ENCODE measurements at regions not wholly inside any gene's neighbourhood (a gene's known extent, or its start where the extent isn't known, plus 50 kb on each side); places are given as distances from the start of the nearest gene placed in this dataset.

GRCh38 chr7:22588351-22588750 is 88.4 kb upstream of the STEAP1B start:
- no peak for ATAC-seq
- H3K4me3 ChIP-seq (ENCODE audit: low read depth in 2 of 2, low read length in 2 of 2): no peak overlapping the region
- in situ Hi-C loops (cut with HindIII; ENCODE audit: low pct_unique_long_range_greater_than_20kb, low sequenced_read_pairs): no loop called here
- CTCF ChIA-PET: interaction anchor here (0.6 kb wide), 1 partner anchor 50 kb away, joined by 5 read pairs; no protein-coding TSS in a partner anchor
- H3K27me3 ChIP-seq (ENCODE audit: control insufficient read depth, insufficient read depth, low read length): no peaks in the 10 kb centered on the region
- TF ChIP-seq TCF7L2 (IDR thresholded peaks at IDR 0.05; ENCODE audit: low read depth, low read length) (no peak), SIN3A (IDR thresholded peaks at IDR 0.05; ENCODE audit: borderline replicate concordance, insufficient read depth, low read depth, low read length) (no peak), CTCF (IDR thresholded peaks at IDR 0.05) (no peak), REST (IDR thresholded peaks at IDR 0.05; ENCODE audit: insufficient read depth in 1 of 2, low read depth in 2 of 2, low read length in 1 of 2) (no peak), POLR2AphosphoS5 (IDR thresholded peaks at IDR 0.05; ENCODE audit: low read depth, low read length) (no peak)
- no peak overlapping the region for H3K27ac ChIP-seq (ENCODE audit: low read length)
- DNase-seq (ENCODE audit: low read depth, low spot score): no peak
- no peaks in the 10 kb centered on the region for H3K36me3 ChIP-seq (ENCODE audit: control insufficient read depth, insufficient read depth, low read length)
- no peaks in the 10 kb centered on the region; the same call in 1 of the 2 replicates for H3K4me1 ChIP-seq (ENCODE audit: control insufficient read depth, insufficient read depth, low read length)
- no TSS peak for BruUV-seq (replicated peaks)
- intact Hi-C loops (cut with micrococcal nuclease; ENCODE audit: unreplicated experiment): no loop called here
- H3K9me3 ChIP-seq (ENCODE audit: control insufficient read depth, insufficient read depth, low read depth, low read length): no peaks in the 10 kb centered on the region
- POLR2A ChIA-PET: no interaction called here

- H3K27ac ChIP-seq (ENCODE audit: low read length): no peak overlapping the region; the same call in 1 of the 2 replicates
Measured at GRCh38 chr7:22587322-22587721, 87.3 kb upstream of the STEAP1B start.

More at GRCh38 chr7:22587322-22587721, 87.3 kb upstream of the STEAP1B start:
- intact Hi-C loops (cut with micrococcal nuclease; ENCODE audit: unreplicated experiment): no loop called here
- Histone ChIP-seq H3K4me3 (ENCODE audit: low read depth in 2 of 2, low read length in 2 of 2) (no peak overlapping the region), H3K9me3 (ENCODE audit: control insufficient read depth, insufficient read depth, low read depth, low read length) (no peaks in the 10 kb centered on the region), H3K27me3 (ENCODE audit: control insufficient read depth, insufficient read depth, low read length) (no peaks in the 10 kb centered on the region), H3K36me3 (ENCODE audit: control insufficient read depth, insufficient read depth, low read length) (no peaks in the 10 kb centered on the region), H3K4me1 (ENCODE audit: control insufficient read depth, insufficient read depth, low read length) (no peaks in the 10 kb centered on the region; the same call in 1 of the 2 replicates)
- ChIA-PET CTCF (interaction anchor here (1.1 kb wide), 1 partner anchor 27 kb away, joined by 3 read pairs; no protein-coding TSS in a partner anchor), POLR2A (interaction anchor here (0.6 kb wide), 1 partner anchor 519 kb away, joined by 3 read pairs; no protein-coding TSS in a partner anchor)
- in situ Hi-C loops (cut with HindIII; ENCODE audit: low pct_unique_long_range_greater_than_20kb, low sequenced_read_pairs): no loop called here
- TF ChIP-seq POLR2AphosphoS5 (IDR thresholded peaks at IDR 0.05; ENCODE audit: low read depth, low read length) (no peak), CTCF (IDR thresholded peaks at IDR 0.05) (no peak), TCF7L2 (IDR thresholded peaks at IDR 0.05; ENCODE audit: low read depth, low read length) (no peak), SIN3A (IDR thresholded peaks at IDR 0.05; ENCODE audit: borderline replicate concordance, insufficient read depth, low read depth, low read length) (no peak), REST (IDR thresholded peaks at IDR 0.05; ENCODE audit: insufficient read depth in 1 of 2, low read depth in 2 of 2, low read length in 1 of 2) (no peak)
- BruUV-seq (replicated peaks): no TSS peak
- ATAC-seq (no peak), DNase-seq (ENCODE audit: low read depth, low spot score) (no peak)
